GM18511 (cell line): ENCODE measurements at regions not wholly inside any gene's neighbourhood (a gene's known extent, or its start where the extent isn't known, plus 50 kb on each side); places are given as distances from the start of the nearest gene placed in this dataset.
A peak's percentile ranks its signal among the peaks of the same experiment; 100 is the strongest.

ENCODE experiments used
- ATAC-seq: cut with Tn5 transposase; IDR thresholded peaks from one replicate; pipeline ENCODE4 v1.9.1; 2021; ENCODE audit warnings: mild to moderate bottlenecking, moderate library complexity; ENCODE audit not compliant: unreplicated experiment

DNA sequence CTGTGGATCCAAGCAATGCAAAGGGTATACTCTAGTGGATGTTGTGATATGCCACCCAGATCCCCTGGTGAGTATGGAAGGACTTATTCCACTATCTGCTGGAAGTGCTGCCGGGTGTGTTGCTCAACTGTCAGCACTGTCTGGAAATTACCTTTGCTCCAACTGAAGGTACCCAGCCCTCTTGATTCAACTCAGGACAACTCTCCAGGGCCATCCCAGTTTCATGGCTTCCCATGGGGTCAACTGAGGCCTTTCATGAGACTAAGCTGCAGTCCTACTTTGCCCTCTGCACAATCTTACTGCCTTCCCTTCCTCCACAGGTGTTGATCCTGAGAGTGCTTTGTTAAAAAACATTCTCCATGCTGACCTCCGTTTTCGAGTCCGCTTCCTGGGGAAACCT lies 99.8 kb downstream of the SPRY1 start:
- no peak for ATAC-seq

DNA sequence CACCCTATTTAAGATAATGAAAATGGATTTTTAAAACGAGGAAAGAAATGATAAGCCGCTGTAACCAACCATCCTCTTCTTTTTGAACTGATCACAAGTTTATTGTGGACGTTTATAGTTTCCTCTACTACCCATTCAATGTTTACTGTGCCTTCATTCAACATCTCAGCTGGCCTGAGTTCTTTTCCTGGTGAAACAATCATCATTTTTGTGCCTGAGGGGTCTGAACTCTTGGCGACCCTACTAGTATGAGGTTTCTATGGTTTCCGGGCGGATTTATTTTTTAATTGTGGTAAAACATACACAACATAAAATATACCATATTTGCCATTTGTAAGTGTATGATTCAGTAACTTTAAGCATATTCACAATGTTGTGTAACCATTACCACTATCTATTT lies 100.7 kb downstream of the SPRY1 start:
- ATAC-seq: no peak

DNA sequence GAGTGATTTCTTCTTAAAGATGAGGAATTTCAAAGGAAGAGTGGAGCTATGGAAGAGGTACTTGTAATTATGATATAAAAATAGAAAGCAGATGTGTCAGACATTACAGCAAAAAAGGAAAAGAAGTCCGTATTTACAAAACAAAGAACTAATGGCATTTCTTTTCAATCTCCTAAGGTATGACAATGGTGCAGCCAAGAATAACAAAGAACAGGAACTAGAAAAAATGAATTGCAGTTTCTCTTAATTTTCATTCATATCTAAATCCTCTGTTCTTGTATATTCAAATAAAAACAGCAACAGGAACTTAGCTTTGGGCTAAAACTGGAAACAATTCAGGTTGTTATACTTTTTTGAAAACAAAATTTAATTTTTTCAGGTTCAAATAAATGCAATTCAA lies 105.1 kb downstream of the SPRY1 start:
- no peak for ATAC-seq

DNA sequence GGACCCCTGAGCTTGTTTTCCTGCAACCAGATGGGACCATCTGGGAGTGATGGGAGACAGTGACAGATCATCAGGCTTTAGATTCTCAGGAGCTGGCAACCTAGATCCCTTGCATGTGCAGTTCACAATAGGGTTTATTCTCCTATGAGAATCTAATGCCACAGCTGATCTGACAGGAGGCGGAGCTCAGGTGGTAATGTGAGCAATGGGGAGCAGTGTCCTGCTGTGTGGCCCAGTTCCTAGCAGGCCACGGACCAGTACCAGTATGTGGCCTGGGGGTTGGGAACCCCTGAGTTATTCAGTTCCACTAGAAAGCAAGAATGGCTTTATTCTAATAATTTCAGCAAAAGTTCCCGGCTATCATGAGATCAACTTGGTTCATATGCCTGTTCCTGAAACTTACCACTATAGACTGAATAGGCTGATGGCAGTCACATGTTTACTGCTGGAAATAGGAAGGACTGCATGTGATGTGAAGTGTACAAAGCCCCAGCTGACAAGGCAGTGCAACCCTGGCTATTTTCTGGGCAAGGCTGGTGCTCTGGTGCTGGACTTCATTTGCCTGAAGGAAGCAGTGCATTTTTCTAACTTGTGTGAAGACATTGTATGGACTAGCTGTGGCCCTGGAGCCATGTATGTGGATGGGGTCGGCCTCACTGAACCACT lies 107.2 kb downstream of the SPRY1 start:
- ATAC-seq: no peak

DNA sequence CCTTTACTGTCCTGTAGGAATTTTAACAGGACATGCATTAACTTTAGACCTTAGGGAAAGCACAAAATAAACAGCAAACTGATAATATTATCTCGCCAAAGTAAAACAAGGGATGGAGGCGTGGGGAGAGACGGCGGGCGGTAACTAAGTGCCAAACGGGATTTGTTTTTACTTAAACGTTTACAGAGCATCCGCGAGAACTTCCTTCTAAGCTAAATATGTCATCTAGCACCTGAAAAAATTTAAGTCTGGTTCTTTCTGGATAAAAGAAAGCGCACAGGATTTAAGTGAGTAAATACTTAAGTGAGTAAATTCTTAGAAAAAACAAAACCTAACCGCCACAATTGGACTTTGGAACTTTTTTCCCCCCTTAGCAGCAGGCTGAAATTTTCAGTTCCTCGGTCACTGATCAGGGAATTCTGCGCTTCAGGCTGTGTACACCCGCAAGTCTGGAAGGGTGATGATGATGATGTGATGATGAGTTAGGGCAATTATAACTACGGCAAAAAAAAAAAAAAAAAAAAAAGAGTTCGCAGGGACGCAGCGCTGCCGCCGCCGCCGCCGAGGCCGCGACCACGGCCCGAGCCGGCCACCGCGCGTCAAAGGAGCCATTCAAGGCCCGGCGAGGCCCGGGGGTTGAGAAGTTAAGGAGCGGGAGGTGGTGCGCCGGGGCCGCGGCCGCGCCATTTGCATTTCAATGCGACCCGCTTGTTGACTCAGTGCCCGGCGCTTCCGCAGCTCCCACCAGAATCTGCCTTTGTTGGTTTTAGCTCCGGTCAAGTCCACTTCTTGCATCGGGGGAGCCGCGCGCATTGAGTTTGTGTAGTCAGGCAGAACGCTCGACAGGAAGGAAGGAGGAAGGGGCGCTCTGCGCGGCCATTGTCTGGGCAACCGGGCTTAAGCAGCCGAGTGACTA lies 108.8 kb downstream of the SPRY1 start:
- peak; percentile 65 for ATAC-seq

DNA sequence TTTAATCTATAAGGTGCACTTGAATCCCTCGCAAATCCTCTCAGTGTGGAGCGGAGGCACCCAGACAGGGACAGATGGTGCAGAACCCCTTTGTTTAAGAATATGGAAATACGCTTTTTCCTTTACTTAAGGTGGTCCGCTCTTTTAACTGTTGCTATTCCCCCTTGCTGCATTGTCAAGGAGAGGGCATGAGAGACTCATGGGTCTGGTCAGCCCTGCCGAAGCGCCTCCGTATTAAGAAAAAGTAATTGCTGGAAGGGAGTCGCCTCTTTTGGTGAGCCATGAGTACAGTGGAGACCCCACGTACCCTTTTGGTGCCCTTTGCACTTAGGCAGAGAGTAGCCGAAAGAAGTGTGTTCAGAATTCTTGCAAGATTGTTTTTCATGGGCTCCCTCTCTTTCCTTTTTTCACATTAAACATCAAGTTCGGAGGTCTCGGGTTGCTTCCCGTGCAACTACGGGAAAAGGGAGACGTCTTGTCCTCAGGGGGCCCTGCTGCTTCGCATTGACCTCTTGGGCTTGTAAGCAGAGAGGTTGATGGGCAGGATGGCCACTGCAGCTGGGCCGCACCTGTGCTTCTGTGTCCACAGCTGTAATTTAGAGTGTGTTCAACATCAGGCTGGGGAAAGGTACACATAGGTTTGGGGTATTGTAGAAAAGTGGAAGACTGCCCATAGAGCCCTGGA lies 109.6 kb downstream of the SPRY1 start:
- ATAC-seq: no peak

DNA sequence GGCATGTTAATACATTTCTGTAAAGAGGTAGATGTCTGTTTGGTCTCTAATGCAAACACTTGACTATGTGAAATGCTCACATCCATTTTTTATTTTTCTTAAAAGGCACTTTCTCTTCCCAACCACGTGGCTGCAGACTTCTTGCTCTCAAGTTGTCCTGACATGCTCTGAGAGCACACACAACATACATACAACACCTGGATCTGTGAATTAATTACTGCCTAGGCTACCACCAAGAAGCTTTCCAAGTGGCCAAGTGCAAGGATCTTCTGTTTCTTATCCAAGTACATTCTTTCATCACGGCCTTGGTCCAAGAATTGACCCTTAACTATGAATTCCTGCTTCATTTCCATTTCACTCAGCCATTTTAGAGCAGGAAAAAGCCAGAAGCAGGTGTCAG lies 110.8 kb downstream of the SPRY1 start:
- no peak for ATAC-seq

DNA sequence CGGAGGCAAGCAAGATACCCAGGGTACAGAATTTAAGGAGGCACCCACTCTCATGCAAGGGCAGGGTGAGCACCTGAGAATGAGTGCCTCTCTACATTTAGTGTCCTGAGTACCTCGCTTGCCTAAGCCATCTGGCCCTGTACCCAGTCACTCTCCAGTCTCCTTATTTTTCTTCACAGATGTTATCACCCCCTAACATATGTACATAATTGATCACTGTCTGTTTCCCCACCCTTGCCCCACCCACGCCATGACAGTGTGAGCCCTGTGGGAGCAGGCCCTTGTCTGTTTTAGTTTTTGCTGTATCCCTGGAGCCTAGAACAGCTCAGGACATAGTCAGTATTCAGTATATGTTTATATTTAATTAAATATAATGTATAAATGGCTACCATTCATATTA lies 113.6 kb downstream of the SPRY1 start:
- ATAC-seq: no peak

DNA sequence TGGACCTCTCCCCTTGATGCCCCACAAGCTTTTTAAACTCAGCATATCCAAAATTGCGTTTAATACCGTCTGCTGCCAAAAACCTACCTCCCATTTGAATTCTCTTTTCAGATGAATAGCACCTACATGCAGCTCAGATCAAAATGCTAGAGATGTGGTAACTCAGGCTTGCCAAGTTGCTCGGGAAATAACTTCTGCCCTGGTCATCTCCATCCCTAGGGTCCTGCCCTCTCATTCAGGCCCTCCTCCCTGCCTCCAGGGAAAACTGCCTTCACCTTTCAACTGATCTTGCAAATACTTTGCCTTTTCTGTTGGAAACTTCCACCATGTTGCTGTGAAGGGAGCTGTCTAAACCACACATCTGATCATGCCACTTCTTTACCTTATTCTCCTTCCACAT lies 114.1 kb downstream of the SPRY1 start:
- ATAC-seq: no peak

DNA sequence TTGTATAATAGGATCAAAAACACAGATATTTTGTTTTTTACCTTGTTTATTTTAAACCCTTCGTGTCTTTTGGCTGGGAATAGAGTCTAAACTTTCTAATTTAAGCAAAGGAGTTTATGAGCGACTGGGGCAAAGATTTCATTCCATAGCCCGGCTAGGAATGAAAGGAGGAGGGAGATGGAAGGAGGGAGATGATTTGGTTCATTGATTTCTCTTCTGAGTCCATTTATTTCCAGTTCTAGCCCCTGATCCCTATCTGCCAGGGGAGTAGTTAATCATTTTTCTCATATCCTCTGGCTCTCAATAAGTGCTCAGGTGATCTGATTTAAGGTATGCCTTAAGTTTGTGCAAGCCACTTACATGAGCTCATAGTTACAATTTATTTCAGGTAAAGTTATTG lies 120.0 kb downstream of the SPRY1 start:
- no peak for ATAC-seq

DNA sequence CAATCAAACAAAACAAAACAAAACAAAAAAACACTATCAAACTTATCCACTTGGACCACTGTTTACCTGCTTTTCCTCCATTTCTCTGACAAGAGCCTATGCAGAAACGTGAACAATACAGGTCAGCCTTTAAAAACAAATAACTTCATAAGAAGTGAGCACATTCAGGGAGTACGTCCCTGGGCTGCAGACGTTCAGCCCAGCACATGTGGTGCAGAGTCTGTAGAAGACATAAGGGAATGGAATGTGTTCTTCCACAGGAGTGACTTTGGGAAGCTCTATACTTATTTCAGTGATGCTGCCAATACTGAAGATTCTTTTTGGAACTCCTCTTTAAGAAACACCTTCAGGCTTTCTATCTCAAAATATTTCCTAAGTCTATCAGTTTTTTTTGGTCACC lies 120.6 kb downstream of the SPRY1 start:
- ATAC-seq: no peak

DNA sequence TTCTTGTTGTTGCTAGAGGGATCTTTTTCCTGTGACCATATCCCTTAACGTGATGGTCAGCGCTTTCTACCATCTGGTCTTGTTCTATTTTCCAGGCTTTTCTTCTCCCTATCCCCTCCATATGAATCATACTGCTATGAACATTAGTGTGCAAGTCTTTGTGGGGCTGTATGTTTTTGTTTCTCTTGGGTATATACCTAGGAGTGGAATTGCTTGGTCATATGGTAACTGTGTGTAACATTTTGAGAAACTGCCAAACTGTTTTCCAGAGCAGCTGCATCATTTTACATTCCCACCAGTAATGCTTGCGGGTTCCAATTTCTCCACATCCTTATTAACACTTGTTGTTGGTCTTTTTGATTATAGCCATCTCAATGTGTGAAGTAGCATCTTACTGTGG lies 121.4 kb downstream of the SPRY1 start:
- no peak for ATAC-seq

DNA sequence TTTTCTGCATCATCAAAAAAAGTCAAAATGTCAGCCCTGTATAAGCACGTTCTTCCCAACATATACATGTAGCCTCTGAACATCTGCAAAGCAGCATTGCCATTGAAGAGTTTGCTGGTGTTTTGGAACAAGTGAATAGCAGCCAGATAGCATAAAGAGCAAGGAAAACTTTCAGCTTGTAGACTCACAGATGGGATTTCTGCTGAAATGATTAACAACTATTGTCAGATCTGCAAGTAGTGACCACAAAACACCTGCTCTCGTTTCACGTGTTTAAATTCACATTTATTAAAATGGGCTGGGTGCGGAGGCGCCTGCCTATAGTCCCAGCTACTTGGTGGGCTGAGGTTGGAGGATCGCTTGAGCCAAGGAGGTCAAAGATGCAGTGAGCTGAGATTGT lies 123.7 kb downstream of the SPRY1 start:
- peak; percentile 48 for ATAC-seq

DNA sequence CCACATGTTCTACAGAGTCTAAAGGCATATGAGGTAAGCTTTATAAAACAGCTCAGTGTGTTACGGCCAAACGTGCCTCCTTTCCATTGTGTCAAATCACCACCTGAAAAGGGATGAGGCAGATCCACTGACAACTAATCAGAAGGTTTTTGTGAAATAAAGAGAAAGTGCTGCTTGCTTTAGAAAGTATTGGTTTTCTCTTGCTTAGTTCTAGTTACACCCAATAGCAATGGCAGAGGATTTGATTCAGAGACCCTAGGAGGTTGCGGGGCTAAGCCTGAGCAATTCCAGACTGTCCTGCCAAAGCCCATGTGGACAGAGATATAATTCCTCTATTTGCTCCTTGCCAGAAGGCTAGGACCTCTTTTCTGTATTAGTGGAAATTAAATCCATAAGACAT lies 125.5 kb downstream of the SPRY1 start:
- no peak for ATAC-seq

DNA sequence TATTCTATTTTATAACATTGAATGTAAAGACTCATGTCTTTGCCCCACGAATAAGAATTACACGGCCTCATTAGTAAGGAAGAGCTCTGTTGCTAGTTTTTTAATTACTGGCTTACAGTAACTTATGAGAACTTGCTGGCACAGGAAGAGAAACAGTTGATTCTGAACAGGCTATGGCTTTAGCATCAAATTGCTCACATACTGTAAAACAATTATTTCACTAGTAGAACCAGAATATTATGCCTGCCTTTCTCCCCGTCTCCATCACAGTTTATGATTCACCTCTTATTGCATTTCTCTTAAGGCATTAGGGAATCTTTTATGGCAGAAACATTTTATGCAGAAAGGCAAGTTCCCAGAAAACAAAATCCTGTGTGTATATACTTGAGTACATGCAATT lies 126.1 kb downstream of the SPRY1 start:
- ATAC-seq: no peak

DNA sequence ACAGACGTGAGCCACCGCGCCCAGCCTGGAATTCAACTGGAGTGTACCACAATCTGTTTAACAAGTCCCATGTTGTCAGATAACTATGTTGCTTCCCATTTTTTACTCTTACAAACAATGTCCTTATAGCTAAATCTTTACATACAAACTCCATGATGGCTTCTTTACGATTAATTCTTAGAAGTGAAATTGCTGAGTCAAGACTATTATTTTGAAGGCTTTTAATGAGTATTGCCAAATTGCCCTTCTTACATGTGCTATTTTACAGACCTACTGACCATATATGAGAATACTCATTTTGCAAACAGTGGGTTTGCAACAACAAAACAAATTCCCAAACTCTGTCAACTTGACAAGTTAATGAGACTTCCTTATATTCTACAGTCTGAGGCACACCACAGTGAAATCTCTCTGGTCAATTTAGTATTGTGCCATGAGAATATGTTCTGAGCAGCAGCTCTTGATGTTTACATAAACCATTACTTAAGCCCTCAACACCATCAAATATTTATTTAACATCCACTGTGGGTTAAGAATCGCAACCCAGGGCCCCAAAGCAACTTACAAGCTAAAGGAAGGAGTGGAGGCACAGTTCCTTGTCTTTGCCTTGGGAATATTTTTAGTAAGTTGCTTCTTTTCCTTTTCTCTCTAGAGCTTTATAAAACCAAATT lies 128.5 kb downstream of the SPRY1 start:
- no peak for ATAC-seq

DNA sequence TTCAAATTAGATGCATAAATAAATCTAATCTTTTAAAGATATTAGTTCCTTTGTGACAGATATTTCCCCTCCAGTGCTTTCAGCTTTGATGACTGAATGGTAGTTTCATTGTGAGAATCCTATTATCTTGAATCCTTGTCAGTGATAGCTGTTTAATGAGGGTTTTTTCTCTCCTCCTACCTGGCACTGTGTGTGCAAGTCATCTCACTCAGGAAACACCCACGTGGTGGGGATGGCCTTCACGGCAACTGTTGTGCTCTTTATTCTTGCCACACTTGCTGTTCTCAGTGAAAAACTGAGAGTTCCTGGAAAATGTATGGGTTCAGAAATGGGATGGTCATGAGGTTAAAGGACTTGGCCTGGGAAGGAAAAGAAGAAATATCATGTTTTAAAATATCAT lies 129.9 kb downstream of the SPRY1 start:
- no peak for ATAC-seq

DNA sequence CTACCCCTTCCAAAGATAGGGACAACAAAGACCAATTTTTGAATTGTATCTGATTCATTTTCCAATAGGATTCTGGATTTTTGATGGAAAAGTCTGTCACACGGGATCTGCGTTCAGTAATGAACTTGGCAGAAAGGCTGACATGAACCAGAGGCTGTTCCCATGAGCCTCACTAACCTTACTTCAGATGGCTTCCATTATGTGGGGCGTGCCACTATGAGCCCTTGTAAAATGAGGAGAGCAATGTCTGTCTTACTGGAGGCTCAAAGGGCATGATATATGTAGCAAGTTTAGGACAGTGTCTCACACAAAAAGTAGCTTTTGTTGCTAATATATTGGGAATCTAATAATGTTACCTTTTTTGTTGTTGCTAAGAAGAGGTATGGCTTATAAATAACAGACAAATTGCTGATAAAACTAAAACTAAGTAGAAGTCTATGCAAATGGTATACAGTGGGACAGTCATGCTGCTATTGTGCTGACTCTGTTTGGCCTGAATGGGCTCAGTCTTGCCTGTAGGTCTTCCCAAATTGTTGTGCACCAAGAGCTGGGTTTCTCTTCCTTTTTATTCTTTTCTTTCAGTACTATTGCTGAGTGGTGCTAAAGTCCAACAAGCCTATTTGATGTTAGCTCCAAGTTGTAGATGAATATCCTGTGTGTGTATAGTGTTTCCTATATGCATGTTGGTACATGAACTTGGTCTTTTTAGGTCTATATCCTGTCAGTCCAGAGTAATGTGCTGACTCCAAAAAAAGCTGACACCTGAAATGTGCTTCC lies 132.1 kb downstream of the SPRY1 start:
- ATAC-seq: no peak

DNA sequence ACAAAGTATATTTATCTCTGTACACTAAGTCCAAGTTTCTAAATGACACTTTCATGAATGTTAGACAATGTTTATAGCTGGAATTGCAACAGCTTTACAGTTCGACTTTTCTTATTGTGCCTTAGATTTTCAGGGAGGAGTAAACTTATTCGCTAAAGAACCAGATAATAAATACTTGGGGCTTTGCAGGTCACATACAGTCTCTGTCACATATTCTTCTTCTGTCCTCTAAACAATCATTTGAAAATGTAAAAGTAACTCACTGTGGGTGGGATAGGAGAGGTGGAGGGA lies 132.6 kb downstream of the SPRY1 start:
- ATAC-seq: no peak

DNA sequence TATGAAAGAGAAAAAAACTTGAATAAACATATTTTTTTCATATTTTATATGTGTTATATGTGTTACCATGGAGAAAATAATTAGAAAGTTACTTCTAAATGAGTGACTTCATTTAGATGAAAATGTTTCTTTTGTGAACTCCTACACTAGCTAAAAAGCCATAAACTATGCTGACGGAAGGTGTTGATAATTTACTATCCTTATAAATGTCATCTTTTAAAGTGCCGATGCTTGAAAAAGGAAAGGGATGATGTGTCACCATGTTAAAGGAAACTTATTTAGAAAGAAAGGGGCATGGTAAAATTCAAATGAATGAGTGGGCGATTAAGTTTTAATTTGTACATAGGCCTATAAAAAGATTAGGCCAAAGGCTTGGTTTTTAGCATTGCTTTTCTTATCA lies 133.8 kb downstream of the SPRY1 start:
- ATAC-seq: no peak
